NOMO-1 (cell line): ENCODE measurements at regions not wholly inside any gene's neighbourhood (a gene's known extent, or its start where the extent isn't known, plus 50 kb on each side); places are given as distances from the start of the nearest gene placed in this dataset.
"Not testable (repeated sequence)": the region's sequence is repeated elsewhere in the genome, so short reads cannot be mapped to it uniquely, and the experiment has no call there.

ENCODE experiments used
- DNase-seq, 2 experiments: peaks; one replicate each; lab custom pipeline; 2025; ENCODE audit not compliant: unreplicated experiment in 2 of 2; lab: John Stamatoyannopoulos, UW

- DNase-seq: no peak
Observed at GRCh38 chr2:199216253-199216652, 241.5 kb downstream of the SATB2 start.

- no peak for DNase-seq
Observed at GRCh38 chr2:199207011-199207410, 250.7 kb downstream of the SATB2 start.

DNA sequence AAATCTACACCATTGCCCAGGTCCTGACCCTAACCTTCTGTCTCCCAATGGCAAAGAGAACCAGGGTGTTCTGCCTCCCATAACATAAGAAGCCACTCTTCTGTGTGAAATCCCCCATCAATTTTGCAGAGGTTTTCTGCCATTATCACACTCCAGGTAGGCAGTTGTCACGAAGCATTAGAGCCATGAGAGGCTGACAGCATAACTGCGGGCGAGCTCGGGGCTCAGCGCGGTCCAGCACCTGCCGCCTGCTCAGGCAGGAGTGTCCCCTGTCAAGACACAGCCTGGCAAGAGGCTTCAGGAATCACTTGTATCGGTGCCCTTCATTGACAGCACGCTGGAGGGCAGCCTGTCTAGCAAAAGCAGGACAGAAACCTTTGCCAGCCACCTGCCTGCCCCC is 251.2 kb downstream of the SATB2 start:
- no peak for DNase-seq

- DNase-seq: no peak
Observed at GRCh38 chr2:199202964-199203363, 254.8 kb downstream of the SATB2 start.

DNA sequence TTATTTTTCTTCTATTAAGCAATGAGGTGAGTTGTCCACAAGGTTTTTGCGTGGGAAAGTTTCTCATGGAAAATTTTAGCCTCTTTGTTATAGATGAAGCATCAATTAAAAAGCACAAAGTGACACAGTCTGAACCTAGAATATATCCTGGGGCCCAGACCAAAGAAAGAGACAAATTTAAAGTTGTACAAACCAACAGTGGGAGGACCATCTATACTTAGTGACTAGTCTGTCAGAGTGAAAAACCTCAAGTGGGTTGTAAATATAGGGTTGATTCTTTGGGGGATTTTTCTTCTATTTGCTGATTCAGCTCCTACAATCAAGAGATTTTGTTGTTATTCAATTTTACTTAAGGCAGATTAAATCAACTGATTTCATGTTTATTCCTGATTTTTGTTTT is 256.2 kb downstream of the SATB2 start:
- DNase-seq: no peak

- DNase-seq: no peak
Observed at GRCh38 chr2:199199797-199200196, 257.9 kb downstream of the SATB2 start.

DNA sequence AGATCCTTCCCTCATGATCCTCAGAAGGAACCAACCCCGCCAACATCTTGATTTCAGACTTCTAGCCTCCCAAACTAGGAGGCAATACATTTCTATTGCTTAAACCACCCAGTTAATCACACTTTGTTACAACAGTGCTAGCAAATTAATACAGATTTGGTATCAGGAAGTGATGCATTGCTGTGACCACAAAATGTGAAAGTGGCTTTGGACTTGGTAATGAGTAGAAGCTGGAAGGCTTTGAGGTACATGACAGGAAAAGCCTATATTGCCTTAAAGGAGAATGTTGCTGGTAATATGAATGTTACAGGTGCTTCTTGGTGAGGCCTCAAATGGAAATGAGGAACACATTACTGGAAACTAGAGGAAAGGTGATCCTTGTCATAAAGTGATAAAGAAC is 260.3 kb downstream of the SATB2 start:
- DNase-seq: peak; percentile 36 to 82

- no peak for DNase-seq
Observed at GRCh38 chr2:199196686-199197085, 261.1 kb downstream of the SATB2 start.

- DNase-seq: no peak
Observed at GRCh38 chr2:199195927-199196502, 261.7 kb downstream of the SATB2 start.

DNA sequence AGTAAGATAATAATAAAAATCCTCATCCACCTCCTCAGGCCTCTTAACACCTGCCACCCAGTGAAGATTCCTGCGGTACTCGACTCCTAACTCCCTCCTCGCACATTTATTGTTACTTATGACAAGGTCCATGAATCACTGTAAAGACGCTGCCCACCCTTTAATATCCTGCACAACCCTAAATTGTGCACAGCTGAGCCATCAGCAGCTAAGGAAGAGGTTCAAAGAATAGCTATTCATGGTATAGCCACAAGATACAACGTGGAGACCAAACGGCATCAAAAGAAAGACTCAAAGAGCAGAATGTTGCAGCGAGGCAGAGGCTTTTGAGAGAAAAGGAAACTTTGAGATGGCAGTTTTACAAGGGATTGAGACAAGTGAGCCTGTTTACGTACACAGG is 266.3 kb downstream of the SATB2 start:
- no peak for DNase-seq

DNA sequence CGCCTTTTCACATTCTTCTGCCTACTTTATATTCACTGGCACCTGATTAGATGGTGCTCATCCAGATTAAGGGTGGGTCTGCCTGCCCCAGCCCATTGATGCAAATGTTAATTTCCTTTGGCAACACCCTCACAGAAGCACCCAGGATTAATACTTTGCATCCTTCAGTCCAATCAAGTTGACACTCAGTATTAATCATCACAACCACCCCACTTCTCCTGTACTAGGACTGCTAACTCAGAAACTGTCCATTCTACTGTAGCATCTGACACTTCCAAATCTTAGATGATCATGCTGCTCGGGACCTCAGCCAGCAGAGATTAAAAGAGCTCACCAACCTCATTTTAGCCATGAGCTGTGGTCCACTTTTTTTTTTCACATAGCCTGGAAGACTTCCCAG is 268.5 kb downstream of the SATB2 start:
- no peak for DNase-seq

GRCh38 chr2:199186301-199186751 is 271.4 kb downstream of the SATB2 start:
- no peak for DNase-seq

- not testable (repeated sequence) for DNase-seq
Observed at GRCh38 chr2:199185174-199185573, 272.6 kb downstream of the SATB2 start.

DNA sequence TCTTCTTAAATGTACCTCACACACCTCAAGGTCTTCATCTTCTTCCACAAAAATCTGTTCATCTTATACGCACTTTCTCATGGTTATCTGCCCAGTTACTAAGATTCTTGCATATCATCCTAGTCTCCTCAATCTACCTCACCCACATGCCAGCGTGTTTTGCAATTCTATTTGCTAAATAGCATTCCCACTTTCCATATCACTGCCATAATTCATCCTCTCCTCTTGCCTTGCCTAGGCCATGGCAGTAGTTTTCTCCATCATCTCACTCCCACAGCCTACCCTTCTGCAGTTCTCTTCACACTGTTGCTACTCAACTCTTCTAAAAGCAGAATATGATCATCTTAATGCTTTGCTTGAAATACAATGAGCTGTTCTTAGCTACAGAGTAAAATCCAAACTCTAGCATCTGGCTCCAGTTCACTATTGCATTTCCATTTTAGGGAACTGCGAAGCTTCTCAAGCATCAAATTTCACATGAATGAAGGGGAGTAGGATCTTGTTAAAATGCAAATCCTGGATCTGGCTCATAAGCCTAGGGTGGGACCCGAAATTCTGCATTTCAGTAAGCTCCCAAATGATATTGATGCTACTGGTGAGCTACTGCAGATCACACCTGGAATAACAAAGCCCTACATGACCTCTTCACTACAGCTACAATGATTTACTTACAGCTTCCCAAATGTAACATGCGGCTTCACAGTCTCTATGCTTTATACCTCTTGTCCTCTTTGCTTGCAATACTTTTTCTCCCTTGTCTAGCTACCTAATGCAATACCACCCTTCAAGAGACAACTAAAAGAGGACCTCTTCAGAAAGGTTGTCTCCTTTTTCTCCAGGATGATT is 293.9 kb downstream of the SATB2 start:
- DNase-seq: no peak

GRCh38 chr2:199160677-199161465 is 296.9 kb downstream of the SATB2 start:
- no peak for DNase-seq

- no peak for DNase-seq
Observed at GRCh38 chr2:199160081-199160480, 297.7 kb downstream of the SATB2 start.

- DNase-seq: no peak
Observed at GRCh38 chr2:199148076-199148845, 309.5 kb downstream of the SATB2 start.

- DNase-seq: no peak
Observed at GRCh38 chr2:199147216-199147615, 310.5 kb downstream of the SATB2 start.

DNA sequence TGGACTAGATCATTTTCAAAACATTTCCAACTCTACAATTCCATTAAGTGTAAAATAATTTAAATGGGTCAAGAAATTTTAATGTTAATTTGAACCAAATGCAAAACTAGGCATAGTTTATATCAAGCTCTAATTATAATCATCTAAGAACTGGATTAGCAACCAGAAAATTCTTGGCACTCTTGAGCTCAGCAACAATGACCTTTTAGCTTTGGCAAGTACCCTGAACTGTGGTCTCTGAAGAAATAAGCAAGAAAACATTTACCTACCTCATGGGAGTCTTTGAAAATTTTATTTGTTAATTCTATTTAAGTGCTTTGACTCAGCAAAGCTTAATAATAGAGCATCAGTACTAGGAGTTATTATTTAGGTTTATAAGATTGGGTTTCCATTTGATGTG is 313.2 kb downstream of the SATB2 start:
- no peak for DNase-seq

DNA sequence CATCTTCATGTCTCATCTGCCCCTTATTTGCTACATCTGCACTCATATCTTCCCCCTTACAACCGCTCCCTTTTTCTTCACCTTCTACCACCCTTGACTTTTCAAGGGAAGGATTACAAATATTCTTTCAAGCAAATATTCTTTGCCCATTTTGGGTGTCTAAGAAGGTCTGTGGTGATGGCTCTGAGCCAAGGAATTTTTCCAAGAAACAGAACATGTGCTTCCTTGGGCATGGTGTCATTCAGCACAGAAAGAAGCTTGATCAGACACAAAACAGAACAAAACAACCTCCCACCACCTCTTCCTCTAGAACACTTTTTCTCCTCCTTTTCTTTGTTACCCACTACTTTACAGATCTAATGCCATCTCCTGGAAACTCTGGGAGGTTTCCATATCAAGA is 313.7 kb downstream of the SATB2 start:
- DNase-seq: no peak

- no peak for DNase-seq
Observed at GRCh38 chr2:199136681-199137080, 321.1 kb downstream of the SATB2 start.
